Liver (tissue), 8 donors: ENCODE measurements at regions not wholly inside any gene's neighbourhood (a gene's known extent, or its start where the extent isn't known, plus 50 kb on each side); places are given as distances from the start of the nearest gene placed in this dataset.

Experiments
- DNase-seq: peaks from one replicate; pipeline ENCODE4 v3.0.0-alpha.2; 2017; ENCODE audit warnings: low spot score
- H3K27ac ChIP-seq, 2 donors: one replicate each; pipeline ENCODE4 v1.7.0; 2013; ENCODE audit warnings: inconsistent platforms in 2 of 2, low read length in 2 of 2, control low read depth in 1 of 2, low read depth in 1 of 2, mild to moderate bottlenecking in 1 of 2
- H3K27me3 ChIP-seq, 4 donors: one replicate each; pipeline versions ENCODE4 v1.6.1 to v1.7.0; 2013; ENCODE audit warnings: low read length in 3 of 4, inconsistent platforms in 1 of 4, mild to moderate bottlenecking in 1 of 4, moderate library complexity in 1 of 4; ENCODE audit not compliant: control insufficient read depth in 4 of 4, insufficient read depth in 4 of 4
- H3K36me3 ChIP-seq, 4 donors: one replicate each; pipeline versions ENCODE4 v1.6.1 to v1.7.0; 2013; ENCODE audit warnings: low read length in 3 of 4, mild to moderate bottlenecking in 3 of 4, low read depth in 1 of 4, moderate library complexity in 1 of 4; ENCODE audit not compliant: control insufficient read depth in 4 of 4, insufficient read depth in 3 of 4
- H3K4me1 ChIP-seq, 4 donors: one replicate each; pipeline versions ENCODE4 v1.6.1 to v1.7.0; 2013; ENCODE audit warnings: low read length in 3 of 4, mild to moderate bottlenecking in 3 of 4, moderate library complexity in 1 of 4; ENCODE audit not compliant: control insufficient read depth in 4 of 4, insufficient read depth in 4 of 4
- H3K4me3 ChIP-seq, 3 donors: one replicate each; pipeline versions ENCODE4 v1.6.1 to v1.7.0; 2013; ENCODE audit warnings: low read length in 3 of 3, control low read depth in 1 of 3, low read depth in 1 of 3, mild to moderate bottlenecking in 1 of 3
- H3K9ac ChIP-seq, 2 donors: one replicate each; pipeline ENCODE4 v1.7.0; 2013; ENCODE audit warnings: low read length in 2 of 2, mild to moderate bottlenecking in 2 of 2, moderate library complexity in 2 of 2, control low read depth in 1 of 2, low read depth in 1 of 2
- H3K9me3 ChIP-seq, 4 donors: one replicate each; pipeline versions ENCODE4 v1.6.1 to v1.7.0; 2013; ENCODE audit warnings: low read length in 3 of 4; ENCODE audit not compliant: control insufficient read depth in 4 of 4
- EGR1 ChIP-seq, 2 donors: IDR thresholded peaks; 2 replicates each; pipeline ENCODE4 v1.6.1; 2016 to 2018; ENCODE audit warnings: antibody characterized with exemption in 2 of 2, low read depth in 2 of 2
- FOXA1 ChIP-seq: IDR thresholded peaks from 2 replicates; pipeline ENCODE4 v1.6.1; 2016; ENCODE audit warnings: antibody characterized with exemption
- FOXA2 ChIP-seq: IDR thresholded peaks from 2 replicates; pipeline ENCODE4 v1.6.1; 2016; ENCODE audit warnings: antibody characterized with exemption
- GABPA ChIP-seq, 2 donors: IDR thresholded peaks in 1 of 2; conservative IDR thresholded peaks in 1 of 2; 2 replicates each; pipeline ENCODE4 v1.6.1; 2016; ENCODE audit warnings: antibody characterized with exemption in 2 of 2, mild to moderate bottlenecking in 1 of 2, moderate library complexity in 1 of 2
- HNF4A ChIP-seq, 2 donors: conservative IDR thresholded peaks; 2 replicates each; pipeline ENCODE4 v1.6.1; 2016; ENCODE audit warnings: antibody characterized with exemption in 2 of 2, mild to moderate bottlenecking in 2 of 2
- HNF4G ChIP-seq: IDR thresholded peaks from 2 replicates; pipeline ENCODE4 v1.6.1; 2016; ENCODE audit warnings: antibody characterized with exemption
- JUND ChIP-seq, 2 donors: IDR thresholded peaks; 2 replicates each; pipeline ENCODE4 v1.6.1; 2016; ENCODE audit warnings: antibody characterized with exemption in 2 of 2
- RAD21 ChIP-seq, 2 donors: IDR thresholded peaks; 2 replicates each; pipeline ENCODE4 v1.6.1; 2016; ENCODE audit warnings: antibody characterized with exemption in 2 of 2, mild to moderate bottlenecking in 2 of 2
- RXRA ChIP-seq, 2 donors: IDR thresholded peaks; 2 replicates each; pipeline ENCODE4 v1.6.1; 2017 to 2018; ENCODE audit warnings: antibody characterized with exemption in 2 of 2, mild to moderate bottlenecking in 1 of 2
- SP1 ChIP-seq: IDR thresholded peaks from 2 replicates; pipeline ENCODE4 v1.6.1; 2018; ENCODE audit warnings: antibody characterized with exemption, mild to moderate bottlenecking
- TAF1 ChIP-seq: conservative IDR thresholded peaks from 2 replicates; pipeline ENCODE4 v1.6.1; 2016; ENCODE audit warnings: antibody characterized with exemption, mild to moderate bottlenecking
- YY1 ChIP-seq: IDR thresholded peaks from 2 replicates; pipeline ENCODE4 v1.6.1; 2016; ENCODE audit warnings: antibody characterized with exemption, mild to moderate bottlenecking
- WGBS: extraction: QIAGEN DNeasy Blood & Tissue Kit; methylation state at CpG from one replicate; pipeline ENCODE4 v1.1.7; 2013; 5-methylcytosine and 5-hydroxymethylcytosine counted together
- TF ChIP-seq, protein P1 (sequence below): IDR thresholded peaks from 2 replicates; pipeline ENCODE4 v1.6.1; 2016; ENCODE audit warnings: antibody characterized with exemption
- TF ChIP-seq, protein P2 (sequence below): IDR thresholded peaks from 2 replicates; pipeline ENCODE4 v1.6.1; 2016; ENCODE audit warnings: antibody characterized with exemption
- TF ChIP-seq, protein P3 (sequence below): IDR thresholded peaks from 2 replicates; pipeline ENCODE4 v1.6.1; 2016; ENCODE audit warnings: antibody characterized with exemption, mild to moderate bottlenecking
- TF ChIP-seq, protein P4 (sequence below): fragments of 150-350 bp; IDR thresholded peaks from 2 replicates; pipeline ENCODE4 v1.5.1; 2017; ENCODE audit warnings: improper control_type of control experiment, low read depth, low read length; ENCODE audit not compliant: missing input control
- TF ChIP-seq, protein P5 (sequence below): IDR thresholded peaks from 2 replicates; pipeline ENCODE4 v1.6.1; 2016; ENCODE audit warnings: antibody characterized with exemption
- donor health status: healthy.
- donor health status: healthy.
- donor health status: healthy.
- donor health status: healthy.
- donor health status: healthy.

DNA sequence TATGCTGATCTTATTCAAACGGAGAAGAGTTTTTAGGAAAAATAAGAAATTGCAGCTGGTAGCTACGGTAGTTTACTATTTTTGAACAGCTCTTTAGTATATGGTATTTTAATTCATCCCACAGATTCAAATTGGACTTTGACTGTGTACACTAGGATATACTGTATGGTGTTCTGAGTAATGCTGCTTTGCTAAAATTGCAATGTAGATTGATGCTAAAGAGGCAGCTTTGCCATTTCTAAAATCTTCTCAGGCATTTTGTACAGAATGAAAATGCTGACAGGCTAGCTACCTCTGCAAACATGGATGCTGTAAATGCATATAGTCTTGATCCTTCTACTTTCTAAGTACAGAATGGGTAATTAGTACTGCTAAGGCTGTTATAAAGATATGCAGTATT, 826.6 kb upstream of the POU3F3 start:
- WGBS: 80% methylated on average over 2 of the region's 2 CpGs

DNA sequence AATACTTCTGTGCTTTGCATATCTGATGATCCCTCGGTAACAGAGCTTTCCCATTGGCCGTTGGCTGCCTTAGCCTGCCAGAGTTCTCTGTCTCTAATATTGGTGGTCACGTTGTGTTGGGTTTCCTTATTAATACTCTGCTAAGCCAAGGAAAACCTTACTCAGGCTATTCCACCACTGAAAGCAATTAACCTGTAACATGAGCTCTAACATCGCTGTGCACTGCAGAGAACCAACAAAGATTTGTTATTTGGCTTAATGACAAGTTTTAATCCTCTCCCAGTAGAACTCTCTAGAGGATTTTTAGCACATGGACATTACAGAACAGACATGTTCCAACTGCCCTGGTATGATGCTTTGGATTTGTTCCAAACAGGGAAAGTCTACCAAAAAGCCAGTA, 825.9 kb upstream of the POU3F3 start:
- DNase-seq: no peak
- no peaks in the 10 kb centered on the region for H3K4me1 ChIP-seq
- TF ChIP-seq JUND (IDR thresholded peaks at IDR 0.05) (no peak), GABPA (IDR thresholded peaks at IDR 0.05 in 1 of 2, conservative IDR thresholded peaks at IDR 0.05 in 1 of 2) (no peak), HNF4G (no peak), RXRA (IDR thresholded peaks at IDR 0.05) (no peak), HNF4A (conservative IDR thresholded peaks at IDR 0.05) (no peak), TAF1 (no peak), YY1 (no peak), RAD21 (IDR thresholded peaks at IDR 0.05) (no peak), FOXA2 (no peak), EGR1 (IDR thresholded peaks at IDR 0.05; ENCODE audit: low read depth in 2 of 2) (no peak), SP1 (no peak)
- TF ChIP-seq, protein P1, sequence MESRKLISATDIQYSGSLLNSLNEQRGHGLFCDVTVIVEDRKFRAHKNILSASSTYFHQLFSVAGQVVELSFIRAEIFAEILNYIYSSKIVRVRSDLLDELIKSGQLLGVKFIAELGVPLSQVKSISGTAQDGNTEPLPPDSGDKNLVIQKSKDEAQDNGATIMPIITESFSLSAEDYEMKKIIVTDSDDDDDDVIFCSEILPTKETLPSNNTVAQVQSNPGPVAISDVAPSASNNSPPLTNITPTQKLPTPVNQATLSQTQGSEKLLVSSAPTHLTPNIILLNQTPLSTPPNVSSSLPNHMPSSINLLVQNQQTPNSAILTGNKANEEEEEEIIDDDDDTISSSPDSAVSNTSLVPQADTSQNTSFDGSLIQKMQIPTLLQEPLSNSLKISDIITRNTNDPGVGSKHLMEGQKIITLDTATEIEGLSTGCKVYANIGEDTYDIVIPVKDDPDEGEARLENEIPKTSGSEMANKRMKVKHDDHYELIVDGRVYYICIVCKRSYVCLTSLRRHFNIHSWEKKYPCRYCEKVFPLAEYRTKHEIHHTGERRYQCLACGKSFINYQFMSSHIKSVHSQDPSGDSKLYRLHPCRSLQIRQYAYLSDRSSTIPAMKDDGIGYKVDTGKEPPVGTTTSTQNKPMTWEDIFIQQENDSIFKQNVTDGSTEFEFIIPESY: no peak
- TF ChIP-seq, protein P2, sequence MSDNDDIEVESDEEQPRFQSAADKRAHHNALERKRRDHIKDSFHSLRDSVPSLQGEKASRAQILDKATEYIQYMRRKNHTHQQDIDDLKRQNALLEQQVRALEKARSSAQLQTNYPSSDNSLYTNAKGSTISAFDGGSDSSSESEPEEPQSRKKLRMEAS: no peak
- TF ChIP-seq, protein P3, sequence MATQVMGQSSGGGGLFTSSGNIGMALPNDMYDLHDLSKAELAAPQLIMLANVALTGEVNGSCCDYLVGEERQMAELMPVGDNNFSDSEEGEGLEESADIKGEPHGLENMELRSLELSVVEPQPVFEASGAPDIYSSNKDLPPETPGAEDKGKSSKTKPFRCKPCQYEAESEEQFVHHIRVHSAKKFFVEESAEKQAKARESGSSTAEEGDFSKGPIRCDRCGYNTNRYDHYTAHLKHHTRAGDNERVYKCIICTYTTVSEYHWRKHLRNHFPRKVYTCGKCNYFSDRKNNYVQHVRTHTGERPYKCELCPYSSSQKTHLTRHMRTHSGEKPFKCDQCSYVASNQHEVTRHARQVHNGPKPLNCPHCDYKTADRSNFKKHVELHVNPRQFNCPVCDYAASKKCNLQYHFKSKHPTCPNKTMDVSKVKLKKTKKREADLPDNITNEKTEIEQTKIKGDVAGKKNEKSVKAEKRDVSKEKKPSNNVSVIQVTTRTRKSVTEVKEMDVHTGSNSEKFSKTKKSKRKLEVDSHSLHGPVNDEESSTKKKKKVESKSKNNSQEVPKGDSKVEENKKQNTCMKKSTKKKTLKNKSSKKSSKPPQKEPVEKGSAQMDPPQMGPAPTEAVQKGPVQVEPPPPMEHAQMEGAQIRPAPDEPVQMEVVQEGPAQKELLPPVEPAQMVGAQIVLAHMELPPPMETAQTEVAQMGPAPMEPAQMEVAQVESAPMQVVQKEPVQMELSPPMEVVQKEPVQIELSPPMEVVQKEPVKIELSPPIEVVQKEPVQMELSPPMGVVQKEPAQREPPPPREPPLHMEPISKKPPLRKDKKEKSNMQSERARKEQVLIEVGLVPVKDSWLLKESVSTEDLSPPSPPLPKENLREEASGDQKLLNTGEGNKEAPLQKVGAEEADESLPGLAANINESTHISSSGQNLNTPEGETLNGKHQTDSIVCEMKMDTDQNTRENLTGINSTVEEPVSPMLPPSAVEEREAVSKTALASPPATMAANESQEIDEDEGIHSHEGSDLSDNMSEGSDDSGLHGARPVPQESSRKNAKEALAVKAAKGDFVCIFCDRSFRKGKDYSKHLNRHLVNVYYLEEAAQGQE: no peak
- TF ChIP-seq, protein P4, sequence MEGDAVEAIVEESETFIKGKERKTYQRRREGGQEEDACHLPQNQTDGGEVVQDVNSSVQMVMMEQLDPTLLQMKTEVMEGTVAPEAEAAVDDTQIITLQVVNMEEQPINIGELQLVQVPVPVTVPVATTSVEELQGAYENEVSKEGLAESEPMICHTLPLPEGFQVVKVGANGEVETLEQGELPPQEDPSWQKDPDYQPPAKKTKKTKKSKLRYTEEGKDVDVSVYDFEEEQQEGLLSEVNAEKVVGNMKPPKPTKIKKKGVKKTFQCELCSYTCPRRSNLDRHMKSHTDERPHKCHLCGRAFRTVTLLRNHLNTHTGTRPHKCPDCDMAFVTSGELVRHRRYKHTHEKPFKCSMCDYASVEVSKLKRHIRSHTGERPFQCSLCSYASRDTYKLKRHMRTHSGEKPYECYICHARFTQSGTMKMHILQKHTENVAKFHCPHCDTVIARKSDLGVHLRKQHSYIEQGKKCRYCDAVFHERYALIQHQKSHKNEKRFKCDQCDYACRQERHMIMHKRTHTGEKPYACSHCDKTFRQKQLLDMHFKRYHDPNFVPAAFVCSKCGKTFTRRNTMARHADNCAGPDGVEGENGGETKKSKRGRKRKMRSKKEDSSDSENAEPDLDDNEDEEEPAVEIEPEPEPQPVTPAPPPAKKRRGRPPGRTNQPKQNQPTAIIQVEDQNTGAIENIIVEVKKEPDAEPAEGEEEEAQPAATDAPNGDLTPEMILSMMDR: no peak
- TF ChIP-seq, protein P5, sequence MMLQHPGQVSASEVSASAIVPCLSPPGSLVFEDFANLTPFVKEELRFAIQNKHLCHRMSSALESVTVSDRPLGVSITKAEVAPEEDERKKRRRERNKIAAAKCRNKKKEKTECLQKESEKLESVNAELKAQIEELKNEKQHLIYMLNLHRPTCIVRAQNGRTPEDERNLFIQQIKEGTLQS: no peak

More for the DNA sequence above, 826.6 kb upstream of the POU3F3 start:
- Histone ChIP-seq H3K9ac (no peak overlapping the region), H3K36me3 (no peaks in the 10 kb centered on the region), H3K4me3 (no peak overlapping the region), H3K4me1 (no peaks in the 10 kb centered on the region), H3K27ac (no peak overlapping the region), H3K27me3 (peaks cover 0 to 3% (median 1%) of the 10 kb centered on the region in 4 donors), H3K9me3 (no peaks in the 10 kb centered on the region)
- no peak for DNase-seq
- TF ChIP-seq RAD21 (IDR thresholded peaks at IDR 0.05): no peak
- TF ChIP-seq, protein P1: no peak
- no peak for TF ChIP-seq FOXA2
- TF ChIP-seq, protein P2: no peak
- no peak for TF ChIP-seq EGR1 (IDR thresholded peaks at IDR 0.05; ENCODE audit: low read depth in 2 of 2)
- TF ChIP-seq TAF1: no peak
- TF ChIP-seq SP1: no peak
- no peak for TF ChIP-seq FOXA1
- TF ChIP-seq, protein P5: no peak
- no peak for TF ChIP-seq GABPA (IDR thresholded peaks at IDR 0.05 in 1 of 2, conservative IDR thresholded peaks at IDR 0.05 in 1 of 2)
- TF ChIP-seq HNF4A (conservative IDR thresholded peaks at IDR 0.05): no peak

More for the DNA sequence above, 825.9 kb upstream of the POU3F3 start:
- 64% methylated on average over 4 of the region's 4 CpGs for WGBS
- Histone ChIP-seq H3K9ac (no peak overlapping the region), H3K27me3 (peaks cover 0 to 3% (median 1%) of the 10 kb centered on the region in 4 donors), H3K9me3 (no peaks in the 10 kb centered on the region), H3K36me3 (no peaks in the 10 kb centered on the region), H3K4me3 (no peak overlapping the region), H3K27ac (no peak overlapping the region)
